ENCODE measurements at regions not wholly inside any gene's neighbourhood (a gene's known extent, or its start where the extent isn't known, plus 50 kb on each side); places are given as distances from the start of the nearest gene placed in this dataset.

DNA sequence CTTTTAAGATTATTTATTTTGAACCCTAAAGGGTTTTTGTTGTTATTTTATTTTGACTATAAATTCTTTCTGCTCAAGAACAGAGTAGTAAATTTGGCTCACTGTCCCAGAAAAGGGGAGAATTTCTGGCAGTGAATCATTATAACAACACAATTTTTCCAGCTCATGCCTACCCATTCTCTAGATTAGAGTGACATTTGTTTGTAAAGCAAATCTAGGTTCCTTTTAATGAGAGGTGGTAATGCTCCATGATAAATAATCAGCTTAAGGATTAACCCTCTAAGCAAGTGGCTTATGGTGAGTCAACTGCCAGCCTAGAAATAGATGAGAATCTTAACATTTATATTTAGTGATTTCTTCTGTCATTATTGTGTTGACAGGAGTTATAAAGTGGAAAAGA is 409.2 kb downstream of the NFIB start:
- TF ChIP-seq, protein P1, sequence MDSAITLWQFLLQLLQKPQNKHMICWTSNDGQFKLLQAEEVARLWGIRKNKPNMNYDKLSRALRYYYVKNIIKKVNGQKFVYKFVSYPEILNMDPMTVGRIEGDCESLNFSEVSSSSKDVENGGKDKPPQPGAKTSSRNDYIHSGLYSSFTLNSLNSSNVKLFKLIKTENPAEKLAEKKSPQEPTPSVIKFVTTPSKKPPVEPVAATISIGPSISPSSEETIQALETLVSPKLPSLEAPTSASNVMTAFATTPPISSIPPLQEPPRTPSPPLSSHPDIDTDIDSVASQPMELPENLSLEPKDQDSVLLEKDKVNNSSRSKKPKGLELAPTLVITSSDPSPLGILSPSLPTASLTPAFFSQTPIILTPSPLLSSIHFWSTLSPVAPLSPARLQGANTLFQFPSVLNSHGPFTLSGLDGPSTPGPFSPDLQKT (IDR thresholded peaks at IDR 0.05; ENCODE audit: borderline replicate concordance, low read depth, low read length): no peak
- TF ChIP-seq, protein P2, sequence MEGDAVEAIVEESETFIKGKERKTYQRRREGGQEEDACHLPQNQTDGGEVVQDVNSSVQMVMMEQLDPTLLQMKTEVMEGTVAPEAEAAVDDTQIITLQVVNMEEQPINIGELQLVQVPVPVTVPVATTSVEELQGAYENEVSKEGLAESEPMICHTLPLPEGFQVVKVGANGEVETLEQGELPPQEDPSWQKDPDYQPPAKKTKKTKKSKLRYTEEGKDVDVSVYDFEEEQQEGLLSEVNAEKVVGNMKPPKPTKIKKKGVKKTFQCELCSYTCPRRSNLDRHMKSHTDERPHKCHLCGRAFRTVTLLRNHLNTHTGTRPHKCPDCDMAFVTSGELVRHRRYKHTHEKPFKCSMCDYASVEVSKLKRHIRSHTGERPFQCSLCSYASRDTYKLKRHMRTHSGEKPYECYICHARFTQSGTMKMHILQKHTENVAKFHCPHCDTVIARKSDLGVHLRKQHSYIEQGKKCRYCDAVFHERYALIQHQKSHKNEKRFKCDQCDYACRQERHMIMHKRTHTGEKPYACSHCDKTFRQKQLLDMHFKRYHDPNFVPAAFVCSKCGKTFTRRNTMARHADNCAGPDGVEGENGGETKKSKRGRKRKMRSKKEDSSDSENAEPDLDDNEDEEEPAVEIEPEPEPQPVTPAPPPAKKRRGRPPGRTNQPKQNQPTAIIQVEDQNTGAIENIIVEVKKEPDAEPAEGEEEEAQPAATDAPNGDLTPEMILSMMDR (tag by site-specific recombination; IDR thresholded peaks at IDR 0.05): no peak
- TF ChIP-seq RBAK (tag by site-specific recombination; IDR thresholded peaks at IDR 0.05) (no peak), KLF1 (tag by site-specific recombination; IDR thresholded peaks at IDR 0.05) (no peak), ZBTB17 (tag by site-specific recombination; IDR thresholded peaks at IDR 0.05) (no peak)

Measured in HEK293 (cell line).